22Rv1 (cell line): ENCODE measurements at regions not wholly inside any gene's neighbourhood (a gene's known extent, or its start where the extent isn't known, plus 50 kb on each side); places are given as distances from the start of the nearest gene placed in this dataset.

Experiments
- ZFX ChIP-seq: fragments of 450-650 bp; IDR thresholded peaks from 2 replicates; pipeline ENCODE4 v1.6.1; 2017; ENCODE audit warnings: antibody characterized with exemption, borderline replicate concordance
- TF ChIP-seq, protein P1 (sequence below): fragments of 450-650 bp; IDR thresholded peaks from 2 replicates; pipeline ENCODE4 v1.5.1; 2017; ENCODE audit warnings: mild to moderate bottlenecking

DNA sequence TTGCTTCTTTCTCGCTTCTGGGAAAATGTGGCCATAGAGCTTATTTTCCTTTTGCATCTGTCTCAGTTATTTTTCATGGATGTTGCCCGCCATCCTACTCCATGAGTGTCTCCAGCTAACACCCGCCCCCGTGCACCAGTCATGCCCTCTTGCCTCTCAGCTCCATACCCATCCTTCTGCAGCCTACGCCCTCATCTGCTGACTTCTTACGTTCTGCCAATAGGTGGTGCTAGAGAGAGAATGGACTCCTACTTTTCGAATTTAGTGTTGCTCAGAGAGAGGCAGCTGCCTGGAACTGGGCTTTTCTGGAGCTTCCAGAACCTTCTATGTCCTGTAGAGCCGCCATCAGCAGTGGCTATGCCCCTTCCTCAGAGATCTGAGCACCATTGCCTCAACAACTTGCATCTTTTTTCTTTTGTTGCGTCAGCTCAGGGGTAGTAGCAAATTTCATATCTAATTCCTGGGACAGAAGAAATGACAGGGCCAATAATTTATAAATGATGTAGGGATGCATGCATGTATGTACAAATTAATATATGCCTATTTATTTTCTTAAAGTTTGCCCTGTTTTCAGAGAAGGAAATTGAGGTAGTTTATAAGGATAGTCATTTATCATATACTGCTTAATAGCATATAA, 119.7 kb upstream of the MYOCD start:
- TF ChIP-seq, protein P1, sequence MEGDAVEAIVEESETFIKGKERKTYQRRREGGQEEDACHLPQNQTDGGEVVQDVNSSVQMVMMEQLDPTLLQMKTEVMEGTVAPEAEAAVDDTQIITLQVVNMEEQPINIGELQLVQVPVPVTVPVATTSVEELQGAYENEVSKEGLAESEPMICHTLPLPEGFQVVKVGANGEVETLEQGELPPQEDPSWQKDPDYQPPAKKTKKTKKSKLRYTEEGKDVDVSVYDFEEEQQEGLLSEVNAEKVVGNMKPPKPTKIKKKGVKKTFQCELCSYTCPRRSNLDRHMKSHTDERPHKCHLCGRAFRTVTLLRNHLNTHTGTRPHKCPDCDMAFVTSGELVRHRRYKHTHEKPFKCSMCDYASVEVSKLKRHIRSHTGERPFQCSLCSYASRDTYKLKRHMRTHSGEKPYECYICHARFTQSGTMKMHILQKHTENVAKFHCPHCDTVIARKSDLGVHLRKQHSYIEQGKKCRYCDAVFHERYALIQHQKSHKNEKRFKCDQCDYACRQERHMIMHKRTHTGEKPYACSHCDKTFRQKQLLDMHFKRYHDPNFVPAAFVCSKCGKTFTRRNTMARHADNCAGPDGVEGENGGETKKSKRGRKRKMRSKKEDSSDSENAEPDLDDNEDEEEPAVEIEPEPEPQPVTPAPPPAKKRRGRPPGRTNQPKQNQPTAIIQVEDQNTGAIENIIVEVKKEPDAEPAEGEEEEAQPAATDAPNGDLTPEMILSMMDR, result peak; percentile 88
- TF ChIP-seq ZFX, result no peak
